ENCODE measurements at regions not wholly inside any gene's neighbourhood (a gene's known extent, or its start where the extent isn't known, plus 50 kb on each side); places are given as distances from the start of the nearest gene placed in this dataset.
"Not testable (repeated sequence)": the region's sequence is repeated elsewhere in the genome, so short reads cannot be mapped to it uniquely, and the experiment has no call there.

DNA sequence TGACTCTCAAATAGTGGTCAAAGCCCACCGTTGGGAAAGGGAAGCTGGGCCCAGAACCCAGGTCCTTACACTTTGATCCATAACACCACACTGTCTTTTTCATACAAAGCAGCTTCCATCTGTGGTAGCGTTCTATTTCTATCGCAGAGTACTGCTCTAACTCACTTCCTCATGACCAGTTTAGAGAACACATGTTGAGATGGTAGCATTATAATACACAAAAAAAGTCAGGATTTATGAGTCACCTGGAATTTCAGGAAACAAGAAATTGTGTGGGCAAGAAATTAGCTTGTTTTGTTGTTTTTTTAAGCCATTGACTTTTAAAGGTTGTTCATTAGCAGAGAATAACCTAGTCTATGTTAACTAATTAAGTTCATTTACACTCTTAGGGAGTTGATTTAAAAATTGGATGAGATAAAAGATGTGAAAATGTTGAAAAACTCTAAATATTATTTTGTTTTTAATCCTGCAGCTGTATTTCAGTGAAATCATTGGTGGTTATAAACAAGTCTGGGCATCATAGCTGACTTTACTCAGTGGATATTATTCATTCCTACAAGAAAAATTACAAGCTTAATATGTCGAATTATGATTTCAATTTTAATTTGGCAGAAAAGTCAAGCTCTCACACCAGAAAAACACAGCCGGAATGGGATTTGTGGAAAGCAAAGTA, 1011.1 kb upstream of the HS3ST1 start:
- Mint-ChIP-seq H3K9me3 (peaks cover 4% of the 10 kb centered on the region), H3K27me3 (ENCODE audit: low read depth) (no peaks in the 10 kb centered on the region), H3K4me1 (no peaks in the 10 kb centered on the region), H3K27ac (ENCODE audit: unreplicated experiment) (no peak overlapping the region), H3K36me3 (ENCODE audit: low read depth) (no peaks in the 10 kb centered on the region), H3K4me3 (no peak overlapping the region)
- no peak for DNase-seq (ENCODE audit: low read depth, low spot score)
- TF ChIP-seq, protein P1, sequence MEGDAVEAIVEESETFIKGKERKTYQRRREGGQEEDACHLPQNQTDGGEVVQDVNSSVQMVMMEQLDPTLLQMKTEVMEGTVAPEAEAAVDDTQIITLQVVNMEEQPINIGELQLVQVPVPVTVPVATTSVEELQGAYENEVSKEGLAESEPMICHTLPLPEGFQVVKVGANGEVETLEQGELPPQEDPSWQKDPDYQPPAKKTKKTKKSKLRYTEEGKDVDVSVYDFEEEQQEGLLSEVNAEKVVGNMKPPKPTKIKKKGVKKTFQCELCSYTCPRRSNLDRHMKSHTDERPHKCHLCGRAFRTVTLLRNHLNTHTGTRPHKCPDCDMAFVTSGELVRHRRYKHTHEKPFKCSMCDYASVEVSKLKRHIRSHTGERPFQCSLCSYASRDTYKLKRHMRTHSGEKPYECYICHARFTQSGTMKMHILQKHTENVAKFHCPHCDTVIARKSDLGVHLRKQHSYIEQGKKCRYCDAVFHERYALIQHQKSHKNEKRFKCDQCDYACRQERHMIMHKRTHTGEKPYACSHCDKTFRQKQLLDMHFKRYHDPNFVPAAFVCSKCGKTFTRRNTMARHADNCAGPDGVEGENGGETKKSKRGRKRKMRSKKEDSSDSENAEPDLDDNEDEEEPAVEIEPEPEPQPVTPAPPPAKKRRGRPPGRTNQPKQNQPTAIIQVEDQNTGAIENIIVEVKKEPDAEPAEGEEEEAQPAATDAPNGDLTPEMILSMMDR (conservative IDR thresholded peaks at IDR 0.05) = no peak

DNA sequence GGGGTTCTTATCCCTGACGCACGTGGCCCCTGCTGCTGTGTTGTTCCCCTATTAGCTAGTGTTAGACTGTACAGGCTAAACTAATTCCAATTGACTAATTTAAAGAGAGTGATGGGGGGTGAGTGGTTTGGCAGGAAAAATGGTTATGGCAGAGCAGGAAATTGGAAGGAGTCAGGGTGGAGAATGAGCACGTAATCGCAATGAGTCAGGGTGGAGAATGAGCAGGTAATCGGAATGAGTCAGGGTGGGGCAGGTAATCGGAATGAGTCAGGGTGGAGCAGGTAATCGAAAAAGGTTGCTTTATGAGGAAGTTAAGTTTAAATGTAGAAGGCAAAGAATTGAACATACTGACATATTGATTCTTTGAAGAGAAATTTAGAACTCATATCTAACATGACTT, 1002.6 kb upstream of the HS3ST1 start:
- DNase-seq (ENCODE audit: low read depth, low spot score); H3K27me3 Mint-ChIP-seq (ENCODE audit: low read depth); H3K4me3 Mint-ChIP-seq: not testable (repeated sequence)

DNA sequence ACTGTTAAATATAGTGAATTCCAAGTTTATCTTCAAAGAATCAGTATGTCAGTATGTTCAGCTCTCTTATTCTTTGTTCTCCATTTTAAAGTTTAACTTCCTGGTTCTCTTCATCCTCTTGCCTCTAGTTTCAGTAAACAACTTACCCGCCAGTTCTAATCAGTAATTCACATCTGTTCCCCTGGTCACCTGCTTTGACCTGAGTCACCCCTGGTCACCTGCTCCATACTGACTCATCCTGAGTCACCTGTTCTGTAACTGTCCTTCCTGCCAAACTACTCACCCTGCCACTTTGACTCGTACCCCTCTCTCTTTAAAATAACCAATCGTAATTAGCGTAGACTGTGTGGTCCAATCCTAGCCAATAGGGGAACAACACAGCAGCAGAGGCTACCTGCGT, 992.7 kb upstream of the HS3ST1 start:
- TF ChIP-seq, protein P1 (conservative IDR thresholded peaks at IDR 0.05) = no peak
- no peaks in the 10 kb centered on the region for H3K36me3 Mint-ChIP-seq (ENCODE audit: low read depth)
- H3K9me3 Mint-ChIP-seq = peaks cover 3% of the 10 kb centered on the region
- no peak overlapping the region for H3K27ac Mint-ChIP-seq (ENCODE audit: unreplicated experiment)
- no peaks in the 10 kb centered on the region for H3K4me1 Mint-ChIP-seq
- H3K4me3 Mint-ChIP-seq = no peak overlapping the region
- no peak for DNase-seq (ENCODE audit: low read depth, low spot score)
- H3K27me3 Mint-ChIP-seq (ENCODE audit: low read depth) = no peaks in the 10 kb centered on the region

More for the DNA sequence above, 1002.6 kb upstream of the HS3ST1 start:
- not testable (repeated sequence) for H3K4me1 Mint-ChIP-seq; H3K36me3 Mint-ChIP-seq (ENCODE audit: low read depth); H3K27ac Mint-ChIP-seq (ENCODE audit: unreplicated experiment); H3K9me3 Mint-ChIP-seq

DNA sequence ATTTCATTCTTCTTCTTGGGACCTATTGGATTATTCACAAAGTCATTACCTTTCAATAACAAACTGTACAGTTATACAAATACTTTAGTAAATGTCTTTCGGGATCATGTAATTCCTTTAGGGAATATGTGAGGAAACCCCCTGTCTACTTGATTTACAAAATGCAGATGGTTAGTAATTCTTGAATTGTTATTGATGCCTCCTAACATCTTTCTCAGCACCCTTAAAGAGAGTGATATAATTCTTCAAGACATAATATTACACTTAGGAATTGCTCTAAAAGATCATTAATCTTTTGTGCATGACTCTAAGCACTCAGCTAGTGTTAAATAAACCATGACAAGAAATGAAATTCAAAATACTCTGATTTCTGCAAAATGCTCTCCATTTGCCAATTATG, 988.1 kb upstream of the HS3ST1 start:
- no peaks in the 10 kb centered on the region for H3K9me3 Mint-ChIP-seq
- DNase-seq (ENCODE audit: low read depth, low spot score) = no peak
- H3K36me3 Mint-ChIP-seq (ENCODE audit: low read depth) = no peaks in the 10 kb centered on the region
- no peaks in the 10 kb centered on the region for H3K4me1 Mint-ChIP-seq
- TF ChIP-seq, protein P1 (conservative IDR thresholded peaks at IDR 0.05) = no peak
- H3K27me3 Mint-ChIP-seq (ENCODE audit: low read depth) = no peaks in the 10 kb centered on the region
- H3K4me3 Mint-ChIP-seq = no peak overlapping the region
- H3K27ac Mint-ChIP-seq (ENCODE audit: unreplicated experiment) = no peak overlapping the region

DNA sequence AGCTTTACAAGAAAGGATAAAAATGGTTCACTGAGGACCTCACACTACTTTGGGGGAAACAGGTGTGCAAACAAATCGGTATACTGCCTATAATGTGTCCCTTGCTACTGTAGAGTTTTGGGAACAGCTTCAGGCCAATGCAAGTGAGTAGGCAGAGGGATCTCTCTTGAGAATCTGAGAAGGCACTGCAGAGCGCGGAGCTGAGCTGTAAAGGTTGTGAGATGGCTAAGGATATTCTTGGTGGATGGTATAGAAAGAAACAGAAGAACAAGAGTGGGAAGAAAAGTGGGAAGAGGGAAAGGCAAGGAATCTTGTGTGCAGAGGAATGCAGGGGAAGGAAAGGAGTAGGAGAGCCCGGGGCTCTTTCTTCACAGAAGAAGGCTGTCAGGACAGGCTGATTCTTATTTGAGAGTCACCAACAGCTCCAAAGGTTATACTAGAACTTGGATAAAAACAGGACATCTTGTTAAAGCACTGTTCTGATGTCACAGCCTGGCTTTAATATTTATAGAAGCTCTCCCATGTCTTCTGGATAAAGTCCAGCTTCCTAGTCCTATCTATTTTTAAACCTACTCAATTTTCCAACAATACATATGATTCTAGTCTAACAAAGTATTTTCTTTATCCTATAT, 985.6 kb upstream of the HS3ST1 start:
- Mint-ChIP-seq H3K27me3 (ENCODE audit: low read depth) (no peaks in the 10 kb centered on the region), H3K4me3 (no peak overlapping the region), H3K9me3 (peaks cover 2% of the 10 kb centered on the region), H3K36me3 (ENCODE audit: low read depth) (no peaks in the 10 kb centered on the region), H3K4me1 (no peaks in the 10 kb centered on the region), H3K27ac (ENCODE audit: unreplicated experiment) (no peak overlapping the region)
- TF ChIP-seq, protein P1 (conservative IDR thresholded peaks at IDR 0.05) = no peak
- no peak for DNase-seq (ENCODE audit: low read depth, low spot score)

DNA sequence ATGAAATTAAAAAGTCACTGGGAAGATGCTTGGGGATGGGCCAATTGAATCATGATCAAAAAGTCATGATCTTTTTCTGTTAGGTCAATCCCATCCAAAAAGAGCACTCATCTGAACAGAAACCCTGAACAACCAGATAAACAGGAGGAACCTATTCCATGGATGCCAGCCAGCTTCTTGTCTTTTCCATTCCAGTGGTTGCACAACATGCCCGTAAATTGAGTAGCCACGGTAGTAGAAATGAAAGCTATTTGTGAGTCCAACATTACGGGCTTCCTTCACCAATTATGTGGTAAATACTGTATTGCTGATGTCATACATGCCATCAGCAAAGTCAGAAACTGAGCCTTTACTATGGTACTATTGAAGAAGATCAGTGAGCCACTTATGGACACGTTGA, 982.4 kb upstream of the HS3ST1 start:
- H3K27ac Mint-ChIP-seq (ENCODE audit: unreplicated experiment) = no peak overlapping the region
- no peak for DNase-seq (ENCODE audit: low read depth, low spot score)
- no peaks in the 10 kb centered on the region for H3K27me3 Mint-ChIP-seq (ENCODE audit: low read depth)
- peaks cover 2% of the 10 kb centered on the region for H3K9me3 Mint-ChIP-seq
- TF ChIP-seq, protein P1 (conservative IDR thresholded peaks at IDR 0.05) = no peak
- no peaks in the 10 kb centered on the region for H3K36me3 Mint-ChIP-seq (ENCODE audit: low read depth)
- no peak overlapping the region for H3K4me3 Mint-ChIP-seq
- no peaks in the 10 kb centered on the region for H3K4me1 Mint-ChIP-seq

Data from neural crest cell (in vitro differentiated cells).